AG10803 (cell line): ENCODE measurements at regions not wholly inside any gene's neighbourhood (a gene's known extent, or its start where the extent isn't known, plus 50 kb on each side); places are given as distances from the start of the nearest gene placed in this dataset.

Experiments
- DNase-seq: peaks from one replicate; pipeline ENCODE4 v3.0.0; 2010; ENCODE audit warnings: low read depth
- H3K4me3 ChIP-seq: 2 replicates; pipeline ENCODE4 v1.5.1; 2011; ENCODE audit warnings: mild to moderate bottlenecking, low read length, control low read depth
- TF ChIP-seq, protein P1 (sequence below): conservative IDR thresholded peaks from 2 replicates; pipeline ENCODE4 v1.5.1; 2011; ENCODE audit warnings: mild to moderate bottlenecking, low read length, control low read depth, inconsistent platforms

DNA sequence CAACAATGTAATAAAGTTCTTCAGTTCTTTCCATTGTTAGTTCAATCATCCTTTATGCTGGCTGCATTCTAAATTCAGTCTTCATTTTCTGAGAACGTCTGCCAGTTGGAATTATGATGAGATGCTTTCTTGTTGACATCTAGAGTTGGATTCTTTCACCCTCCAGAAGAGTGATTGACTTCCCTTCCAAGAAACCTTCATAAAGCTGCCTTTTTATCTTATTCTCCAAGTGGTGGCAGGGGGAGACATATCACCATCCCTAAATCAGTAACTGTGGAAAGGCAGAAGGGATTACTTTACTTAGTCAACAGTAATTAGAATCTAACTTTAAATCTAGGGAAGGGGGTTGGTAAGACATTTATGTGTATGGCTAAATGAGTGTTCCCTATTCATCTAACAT lies 86.8 kb upstream of the GULP1 start:
- no peak overlapping the region for H3K4me3 ChIP-seq
- DNase-seq = no peak
- TF ChIP-seq, protein P1, sequence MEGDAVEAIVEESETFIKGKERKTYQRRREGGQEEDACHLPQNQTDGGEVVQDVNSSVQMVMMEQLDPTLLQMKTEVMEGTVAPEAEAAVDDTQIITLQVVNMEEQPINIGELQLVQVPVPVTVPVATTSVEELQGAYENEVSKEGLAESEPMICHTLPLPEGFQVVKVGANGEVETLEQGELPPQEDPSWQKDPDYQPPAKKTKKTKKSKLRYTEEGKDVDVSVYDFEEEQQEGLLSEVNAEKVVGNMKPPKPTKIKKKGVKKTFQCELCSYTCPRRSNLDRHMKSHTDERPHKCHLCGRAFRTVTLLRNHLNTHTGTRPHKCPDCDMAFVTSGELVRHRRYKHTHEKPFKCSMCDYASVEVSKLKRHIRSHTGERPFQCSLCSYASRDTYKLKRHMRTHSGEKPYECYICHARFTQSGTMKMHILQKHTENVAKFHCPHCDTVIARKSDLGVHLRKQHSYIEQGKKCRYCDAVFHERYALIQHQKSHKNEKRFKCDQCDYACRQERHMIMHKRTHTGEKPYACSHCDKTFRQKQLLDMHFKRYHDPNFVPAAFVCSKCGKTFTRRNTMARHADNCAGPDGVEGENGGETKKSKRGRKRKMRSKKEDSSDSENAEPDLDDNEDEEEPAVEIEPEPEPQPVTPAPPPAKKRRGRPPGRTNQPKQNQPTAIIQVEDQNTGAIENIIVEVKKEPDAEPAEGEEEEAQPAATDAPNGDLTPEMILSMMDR = no peak

GRCh38 chr2:188207554-188207953 lies 84.1 kb upstream of the GULP1 start:
- TF ChIP-seq, protein P1 = no peak

DNA sequence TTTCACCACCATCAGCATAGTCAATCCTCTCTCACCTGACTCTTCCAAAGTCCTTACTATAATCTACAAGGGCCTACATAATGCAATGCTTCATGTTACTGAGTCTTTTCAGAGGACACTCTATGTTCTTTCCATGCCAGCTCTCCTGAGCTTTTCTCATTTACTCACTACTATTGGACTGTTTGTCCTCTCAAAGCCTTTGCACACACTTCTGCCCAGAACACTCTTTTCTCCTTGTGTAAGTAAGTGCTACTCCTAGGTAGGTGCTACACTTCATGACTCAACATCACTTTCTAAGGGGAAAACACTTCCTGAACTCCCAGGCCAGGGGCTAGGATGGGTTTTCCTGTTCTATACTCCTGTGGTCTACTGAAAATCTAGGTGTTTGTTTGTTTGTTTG lies 82.5 kb upstream of the GULP1 start:
- TF ChIP-seq, protein P1 = no peak
- DNase-seq = no peak
- no peak overlapping the region for H3K4me3 ChIP-seq

More at GRCh38 chr2:188207554-188207953, 84.1 kb upstream of the GULP1 start:
- no peak overlapping the region for H3K4me3 ChIP-seq
- DNase-seq = no peak

DNA sequence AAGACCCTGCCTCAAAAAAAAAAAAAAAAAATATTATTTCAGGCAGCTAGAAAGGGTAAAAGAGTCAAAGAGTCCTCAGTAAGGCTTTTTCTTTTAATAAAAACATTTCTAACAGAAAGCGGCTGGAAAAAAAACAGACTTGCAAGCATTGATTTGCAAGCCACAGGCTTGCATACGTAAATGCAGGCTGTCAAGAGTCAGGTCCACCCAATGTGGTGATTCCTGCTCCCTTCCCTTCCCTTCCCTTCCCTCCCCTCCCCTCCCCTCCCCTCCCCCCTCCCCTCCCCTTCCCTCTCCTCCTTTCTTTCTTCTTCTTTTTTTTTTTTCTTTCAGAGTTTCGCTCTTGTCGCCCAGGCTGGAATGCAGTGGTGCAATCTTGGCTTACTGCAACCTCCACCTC lies 74.4 kb upstream of the GULP1 start:
- no peak overlapping the region for H3K4me3 ChIP-seq
- TF ChIP-seq, protein P1 = no peak
- no peak for DNase-seq

- no peak overlapping the region for H3K4me3 ChIP-seq
- DNase-seq = no peak
- TF ChIP-seq, protein P1 = no peak
These were observed 72.1 kb upstream of the GULP1 start for GRCh38 chr2:188219541-188219940.

DNA sequence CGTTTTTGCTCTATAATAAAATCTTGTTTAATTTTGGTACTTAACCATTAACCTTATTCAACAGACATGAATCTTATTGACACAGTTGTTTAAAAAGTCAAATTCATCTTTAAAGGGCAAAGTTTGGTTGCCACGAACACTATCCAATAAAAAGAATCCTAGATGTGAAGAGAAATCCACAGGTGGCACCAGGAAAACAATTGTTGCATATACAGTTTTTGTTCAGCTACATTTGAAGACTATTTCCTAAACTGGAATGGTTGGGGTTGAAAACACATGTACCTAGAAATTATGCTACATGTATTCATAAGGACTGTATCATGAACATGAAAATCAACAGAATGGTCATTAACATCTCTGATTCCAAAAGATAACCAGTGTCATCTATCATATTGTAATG lies 71.1 kb upstream of the GULP1 start:
- H3K4me3 ChIP-seq = no peak overlapping the region
- no peak for DNase-seq
- TF ChIP-seq, protein P1 = no peak

DNA sequence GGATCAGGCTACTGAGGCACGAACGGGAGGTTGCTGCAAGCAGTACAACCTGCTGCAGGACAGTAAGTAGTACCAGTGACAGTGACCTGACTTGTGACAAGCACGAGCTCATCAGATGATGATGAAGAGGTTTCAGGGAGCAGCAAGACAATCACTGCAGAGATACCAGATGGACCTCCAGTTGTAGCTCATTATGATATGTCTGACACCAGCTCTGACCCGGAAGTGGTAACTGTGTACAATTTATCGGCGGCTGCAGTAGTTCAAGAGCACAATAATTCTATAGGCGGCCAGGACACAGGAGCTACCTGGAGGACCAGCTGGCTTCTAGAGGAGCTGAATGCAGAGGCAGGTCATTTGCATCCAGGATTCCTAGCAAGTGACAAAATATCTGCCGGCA lies 64.0 kb upstream of the GULP1 start:
- TF ChIP-seq, protein P1 = no peak
- H3K4me3 ChIP-seq = no peak overlapping the region
- no peak for DNase-seq
